HepG2 (cell line): ENCODE measurements at regions not wholly inside any gene's neighbourhood (a gene's known extent, or its start where the extent isn't known, plus 50 kb on each side); places are given as distances from the start of the nearest gene placed in this dataset.

Source experiments
- ATAC-seq: fragments of 200-7000 bp; cut with Tn5 transposase; 3 replicates; pipeline ENCODE4 v1.9.1; 2020; ENCODE audit warnings: mild to moderate bottlenecking, moderate library complexity
- BruUV-seq: library from RNA; stranded (reverse); fragments of 400-500 nt; replicated peaks from 2 replicates; lab custom pipeline; 2021; lab: Mats Ljungman, UMichigan
- CTCF ChIA-PET: fragments of 300-600 bp; formaldehyde crosslinking; extraction: SDS; loops from one replicate; lab custom pipeline; 2021; ENCODE audit warnings: low total read pairs, inconsistent platforms, low intra/inter-chr PET ratio; lab: Yijun Ruan, JAX
- POLR2A ChIA-PET: fragments of 350-600 bp; sonication (Branson Sonifier 250); formaldehyde crosslinking; loops from one replicate; lab custom pipeline; 2020; ENCODE audit warnings: antibody characterized with exemption, inconsistent platforms; lab: Yijun Ruan, JAX
- DNase-seq: peaks from one replicate; pipeline ENCODE4 v3.0.0-alpha.2; 2015; ENCODE audit warnings: low spot score
- FAIRE-seq: peaks from 3 replicates; lab custom pipeline; 2011; peaks lifted over from hg19 to GRCh38; lab: Jason Lieb, UNC
- H2AFZ ChIP-seq: one replicate; pipeline ENCODE4 v1.6.1; 2011; ENCODE audit warnings: low read length, inconsistent platforms
- H3K27ac ChIP-seq: fragments of 300-600 bp; 3 replicates; pipeline ENCODE4 v1.8.0; 2011; ENCODE audit warnings: mixed run types, mild to moderate bottlenecking, mixed read lengths, low read length, inconsistent platforms; ENCODE audit not compliant: insufficient read depth; ENCODE audit errors: extremely low read length
- H3K27me3 ChIP-seq, 2 experiments: fragments of 200-600 bp in 1 of 2; 2 replicates in 1 of 2; 3 replicates in 1 of 2; pipeline versions ENCODE4 v1.6.0 to v1.8.0; 2011; ENCODE audit warnings: low read length in 2 of 2, mild to moderate bottlenecking in 2 of 2, moderate library complexity in 2 of 2, inconsistent platforms in 1 of 2; ENCODE audit not compliant: insufficient read depth in 2 of 2, control insufficient read depth in 1 of 2
- H3K36me3 ChIP-seq, 2 experiments: fragments of 200-600 bp in 1 of 2; replicated peaks in 1 of 2; 2 replicates in 1 of 2; 3 replicates in 1 of 2; pipeline versions ENCODE4 v1.5.1 to v1.8.0; 2011; ENCODE audit warnings: low read length in 2 of 2, inconsistent platforms in 1 of 2; ENCODE audit not compliant: insufficient read depth in 2 of 2, control insufficient read depth in 1 of 2
- H3K4me1 ChIP-seq: 2 replicates; pipeline ENCODE4 v1.5.1; 2012; ENCODE audit warnings: low read length, inconsistent platforms; ENCODE audit not compliant: insufficient read depth
- H3K4me2 ChIP-seq: 2 replicates; pipeline ENCODE4 v1.6.0; 2011; ENCODE audit warnings: low read depth, low read length, inconsistent platforms
- H3K4me3 ChIP-seq, 3 experiments: fragments of 200-600 bp in 1 of 3; sonication (generic), shearing (Covaris generic) in 1 of 3; replicated peaks in 1 of 3; 2 replicates each; pipeline ENCODE4 v1.5.1; 2011 to 2016; ENCODE audit warnings: low read length in 3 of 3, inconsistent platforms in 2 of 3, low read depth in 2 of 3, mild to moderate bottlenecking in 2 of 3, control low read depth in 1 of 3, mixed read lengths in 1 of 3; ENCODE audit not compliant: insufficient read depth in 1 of 3
- H3K79me2 ChIP-seq: one replicate; pipeline ENCODE4 v1.6.1; 2011; ENCODE audit warnings: low read length, inconsistent platforms; ENCODE audit not compliant: insufficient read depth
- H3K9ac ChIP-seq: 2 replicates; pipeline ENCODE4 v1.6.0; 2011; ENCODE audit warnings: mild to moderate bottlenecking, low read depth, low read length, inconsistent platforms; ENCODE audit not compliant: insufficient read depth
- H3K9me3 ChIP-seq: 2 replicates; pipeline ENCODE4 v1.5.1; 2012; ENCODE audit warnings: mild to moderate bottlenecking, low read length
- H4K20me1 ChIP-seq: 2 replicates; pipeline ENCODE4 v1.6.0; 2011; ENCODE audit warnings: inconsistent platforms, mild to moderate bottlenecking, low read length, moderate library complexity; ENCODE audit not compliant: insufficient read depth
- BRCA1 ChIP-seq: sonication (generic); formaldehyde crosslinking; IDR thresholded peaks from 2 replicates; pipeline ENCODE4 v1.4.0; 2020; ENCODE audit warnings: missing genetic modification reagents
- BRF2 ChIP-seq: sonication (generic); formaldehyde crosslinking; IDR thresholded peaks from 2 replicates; pipeline ENCODE4 v1.8.1; 2022; ENCODE audit warnings: mild to moderate bottlenecking, missing genetic modification reagents
- CEBPG ChIP-seq: IDR thresholded peaks from 2 replicates; pipeline ENCODE4 v1.6.1; 2016
- GATA4 ChIP-seq: sonication (generic); IDR thresholded peaks from 2 replicates; pipeline ENCODE4 v1.6.1; 2016; ENCODE audit warnings: antibody characterized with exemption, low read depth, borderline replicate concordance
- HHEX ChIP-seq: IDR thresholded peaks from 2 replicates; pipeline ENCODE4 v1.6.1; 2016; ENCODE audit warnings: control low read depth
- MIXL1 ChIP-seq: IDR thresholded peaks from 2 replicates; pipeline ENCODE4 v1.6.1; 2016
- NR2F1 ChIP-seq, 2 experiments: fragments of 450-650 bp in 1 of 2; formaldehyde crosslinking in 1 of 2; IDR thresholded peaks; 2 replicates each; pipeline versions ENCODE4 v1.5.0 to v1.6.1; 2016 to 2020; ENCODE audit warnings: mild to moderate bottlenecking in 1 of 2, missing compliant biosample characterization in 1 of 2, missing genetic modification reagents in 1 of 2, moderate library complexity in 1 of 2
- PAX8 ChIP-seq: sonication (generic); formaldehyde crosslinking; IDR thresholded peaks from 2 replicates; pipeline ENCODE4 v1.8.0; 2022; ENCODE audit warnings: mild to moderate bottlenecking, missing genetic modification reagents, borderline replicate concordance
- RAD51 ChIP-seq: fragments of 450-650 bp; IDR thresholded peaks from 2 replicates; pipeline ENCODE4 v1.6.1; 2016; ENCODE audit warnings: borderline replicate concordance
- TCF7L2 ChIP-seq: IDR thresholded peaks from 2 replicates; pipeline ENCODE4 v1.6.1; 2011; ENCODE audit warnings: mild to moderate bottlenecking, low read depth, low read length, moderate library complexity
- ZBTB44 ChIP-seq: sonication (generic); formaldehyde crosslinking; IDR thresholded peaks from 2 replicates; pipeline ENCODE4 v1.4.0; 2020; ENCODE audit warnings: missing genetic modification reagents
- ZBTB7A ChIP-seq: sonication (generic); formaldehyde crosslinking; IDR thresholded peaks from 2 replicates; pipeline ENCODE4 v1.8.0; 2022; ENCODE audit warnings: mild to moderate bottlenecking, missing genetic modification reagents
- ZGPAT ChIP-seq: IDR thresholded peaks from 2 replicates; pipeline ENCODE4 v1.6.1; 2016; ENCODE audit warnings: mild to moderate bottlenecking
- ZNF331 ChIP-seq: sonication (generic); formaldehyde crosslinking; IDR thresholded peaks from 2 replicates; pipeline ENCODE4 v1.4.0; 2020; ENCODE audit warnings: missing genetic modification reagents
- ZNF562 ChIP-seq: sonication (generic); formaldehyde crosslinking; IDR thresholded peaks from 2 replicates; pipeline ENCODE4 v1.8.0; 2022; ENCODE audit warnings: missing genetic modification reagents, borderline replicate concordance
- ZNF761 ChIP-seq: sonication (generic); formaldehyde crosslinking; conservative IDR thresholded peaks from 2 replicates; pipeline ENCODE4 v1.4.0; 2020; ENCODE audit warnings: mild to moderate bottlenecking, missing genetic modification reagents
- in situ Hi-C: cut with HindIII; loops from 2 replicates; pipeline ENCODE4 v1.10.0; 2017; ENCODE audit warnings: low pct_unique_long_range_greater_than_20kb; ENCODE audit not compliant: extremely low pct_ligation_motif_present
- intact Hi-C: fragments of 100-400 bp; cut with micrococcal nuclease; formaldehyde crosslinking; loops from one replicate; pipeline ENCODE4 v1.10.0; 2022; ENCODE audit not compliant: unreplicated experiment
- TF ChIP-seq, protein P1 (sequence below): sonication (generic); formaldehyde crosslinking; IDR thresholded peaks from 2 replicates; pipeline ENCODE4 v1.5.1; 2020; ENCODE audit warnings: missing genetic modification reagents, mild to moderate bottlenecking, borderline replicate concordance
- TF ChIP-seq, protein P2 (sequence below): sonication (generic); formaldehyde crosslinking; IDR thresholded peaks from 2 replicates; pipeline ENCODE4 v1.8.1; 2023; ENCODE audit warnings: mild to moderate bottlenecking, inconsistent platforms, moderate library complexity, missing genetic modification reagents, borderline replicate concordance
- TF ChIP-seq, protein P3 (sequence below): sonication (generic); formaldehyde crosslinking; IDR thresholded peaks from 2 replicates; pipeline ENCODE4 v1.4.0; 2020; ENCODE audit warnings: missing genetic modification reagents; ENCODE audit errors: not compliant biosample characterization

- H3K27ac ChIP-seq = no peak overlapping the region
- ChIA-PET POLR2A (no interaction called here), CTCF (no interaction called here)
- intact Hi-C loops (no loop called here), in situ Hi-C loops (no loop called here)
- no peaks in the 10 kb centered on the region for H3K79me2 ChIP-seq
- no peak overlapping the region for H2AFZ ChIP-seq
- no peak for ATAC-seq
- H3K36me3 ChIP-seq = no peaks in the 10 kb centered on the region
- no peaks in the 10 kb centered on the region for H3K4me1 ChIP-seq
- no peaks in the 10 kb centered on the region for H4K20me1 ChIP-seq
- no peak overlapping the region for H3K4me2 ChIP-seq
- no peak for DNase-seq
- no peak overlapping the region for H3K9ac ChIP-seq
- H3K27me3 ChIP-seq = no peaks in the 10 kb centered on the region
- no peaks in the 10 kb centered on the region for H3K9me3 ChIP-seq
- no peak overlapping the region for H3K4me3 ChIP-seq
- no peak for FAIRE-seq
- BruUV-seq = no TSS peak
- TF ChIP-seq BRCA1 (no peak), MIXL1 (no peak), RAD51 (no peak), ZNF761 (CRISPR knock-in tag) (no peak), PAX8 (CRISPR knock-in tag) (no peak), ZBTB7A (CRISPR knock-in tag) (no peak), ZGPAT (no peak), GATA4 (no peak), ZBTB44 (CRISPR knock-in tag) (no peak), NR2F1 (CRISPR knock-in tag; IDR thresholded peaks at IDR 0.05) (no peak), HHEX (CRISPR knock-in tag) (no peak), ZNF331 (no peak), TCF7L2 (no peak), ZNF562 (CRISPR knock-in tag) (no peak), CEBPG (CRISPR knock-in tag) (no peak), BRF2 (CRISPR knock-in tag) (no peak)
- TF ChIP-seq, protein P1, sequence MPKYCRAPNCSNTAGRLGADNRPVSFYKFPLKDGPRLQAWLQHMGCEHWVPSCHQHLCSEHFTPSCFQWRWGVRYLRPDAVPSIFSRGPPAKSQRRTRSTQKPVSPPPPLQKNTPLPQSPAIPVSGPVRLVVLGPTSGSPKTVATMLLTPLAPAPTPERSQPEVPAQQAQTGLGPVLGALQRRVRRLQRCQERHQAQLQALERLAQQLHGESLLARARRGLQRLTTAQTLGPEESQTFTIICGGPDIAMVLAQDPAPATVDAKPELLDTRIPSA (CRISPR knock-in tag) = no peak
- TF ChIP-seq, protein P2, sequence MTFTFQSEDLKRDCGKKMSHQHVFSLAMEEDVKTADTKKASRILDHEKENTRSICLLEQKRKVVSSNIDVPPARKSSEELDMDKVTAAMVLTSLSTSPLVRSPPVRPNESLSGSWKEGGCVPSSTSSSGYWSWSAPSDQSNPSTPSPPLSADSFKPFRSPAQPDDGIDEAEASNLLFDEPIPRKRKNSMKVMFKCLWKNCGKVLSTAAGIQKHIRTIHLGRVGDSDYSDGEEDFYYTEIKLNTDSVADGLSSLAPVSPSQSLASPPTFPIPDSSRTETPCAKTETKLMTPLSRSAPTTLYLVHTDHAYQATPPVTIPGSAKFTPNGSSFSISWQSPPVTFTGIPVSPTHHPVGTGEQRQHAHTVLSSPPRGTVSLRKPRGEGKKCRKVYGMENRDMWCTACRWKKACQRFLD = no peak
- TF ChIP-seq, protein P3, sequence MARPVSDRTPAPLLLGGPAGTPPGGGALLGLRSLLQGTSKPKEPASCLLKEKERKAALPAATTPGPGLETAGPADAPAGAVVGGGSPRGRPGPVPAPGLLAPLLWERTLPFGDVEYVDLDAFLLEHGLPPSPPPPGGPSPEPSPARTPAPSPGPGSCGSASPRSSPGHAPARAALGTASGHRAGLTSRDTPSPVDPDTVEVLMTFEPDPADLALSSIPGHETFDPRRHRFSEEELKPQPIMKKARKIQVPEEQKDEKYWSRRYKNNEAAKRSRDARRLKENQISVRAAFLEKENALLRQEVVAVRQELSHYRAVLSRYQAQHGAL (CRISPR knock-in tag) = no peak
Measured at GRCh38 chr6:98759459-98759858, 74.9 kb upstream of the POU3F2 start.
